GM19463 (cell line): ENCODE measurements at regions not wholly inside any gene's neighbourhood (a gene's known extent, or its start where the extent isn't known, plus 50 kb on each side); places are given as distances from the start of the nearest gene placed in this dataset.

Experiments
- ATAC-seq: cut with Tn5 transposase; IDR thresholded peaks from one replicate; pipeline ENCODE4 v1.9.1; 2021; ENCODE audit warnings: mild to moderate bottlenecking, moderate library complexity; ENCODE audit not compliant: unreplicated experiment

- ATAC-seq, result no peak
These were observed 187.3 kb upstream of the TSC22D2 start for GRCh38 chr3:150220799-150221198.

GRCh38 chr3:150220041-150220440 is 188.1 kb upstream of the TSC22D2 start:
- no peak for ATAC-seq

GRCh38 chr3:150218841-150219240 is 189.3 kb upstream of the TSC22D2 start:
- no peak for ATAC-seq

- no peak for ATAC-seq
These were observed 189.9 kb upstream of the TSC22D2 start for GRCh38 chr3:150218236-150218635.

- ATAC-seq, result no peak
These were observed 190.4 kb upstream of the TSC22D2 start for GRCh38 chr3:150217691-150218090.

- no peak for ATAC-seq
These were observed 191.1 kb upstream of the TSC22D2 start for GRCh38 chr3:150216866-150217600.

GRCh38 chr3:150216041-150216811 is 191.9 kb upstream of the TSC22D2 start:
- ATAC-seq, result no peak

- no peak for ATAC-seq
These were observed 192.5 kb upstream of the TSC22D2 start for GRCh38 chr3:150215616-150216015.

- no peak for ATAC-seq
These were observed 194.5 kb upstream of the TSC22D2 start for GRCh38 chr3:150213577-150213976.

- no peak for ATAC-seq
These were observed 197.5 kb upstream of the TSC22D2 start for GRCh38 chr3:150210461-150211110.

GRCh38 chr3:150203273-150203672 is 204.8 kb upstream of the TSC22D2 start:
- ATAC-seq, result no peak

- no peak for ATAC-seq
These were observed 205.4 kb upstream of the TSC22D2 start for GRCh38 chr3:150202711-150203110.

- ATAC-seq, result no peak
These were observed 213.1 kb upstream of the TSC22D2 start for GRCh38 chr3:150194957-150195356.

- no peak for ATAC-seq
These were observed 213.6 kb upstream of the TSC22D2 start for GRCh38 chr3:150194513-150194912.

GRCh38 chr3:150184426-150185071 is 213.9 kb upstream of the PFN2 start:
- no peak for ATAC-seq

GRCh38 chr3:150183678-150184425 is 213.2 kb upstream of the PFN2 start:
- ATAC-seq, result peak; percentile 94

- no peak for ATAC-seq
These were observed 209.6 kb upstream of the PFN2 start for GRCh38 chr3:150180334-150180733.

GRCh38 chr3:150179330-150179729 is 208.6 kb upstream of the PFN2 start:
- ATAC-seq, result no peak

GRCh38 chr3:150177673-150178381 is 207.1 kb upstream of the PFN2 start:
- no peak for ATAC-seq

GRCh38 chr3:150174179-150174578 is 203.5 kb upstream of the PFN2 start:
- no peak for ATAC-seq
